Astrocyte of the cerebellum (primary cell): ENCODE measurements at regions not wholly inside any gene's neighbourhood (a gene's known extent, or its start where the extent isn't known, plus 50 kb on each side); places are given as distances from the start of the nearest gene placed in this dataset.

Source experiments
- DNase-seq: peaks from one replicate; pipeline ENCODE4 v3.0.0-alpha.2; 2011; ENCODE audit warnings: low read depth
- H3K4me3 ChIP-seq: 2 replicates; pipeline ENCODE4 v1.5.1; 2011; ENCODE audit warnings: mild to moderate bottlenecking, low read depth, low read length, moderate library complexity
- in situ Hi-C: cut with HindIII; loops from 2 replicates; pipeline ENCODE4 v1.10.0; 2017; ENCODE audit warnings: low sequenced_read_pairs
- TF ChIP-seq, protein P1 (sequence below): IDR thresholded peaks from 2 replicates; pipeline ENCODE4 v1.5.1; 2012; ENCODE audit warnings: low read length, low read depth, moderate library complexity, mild to moderate bottlenecking; ENCODE audit errors: missing control alignments

DNA sequence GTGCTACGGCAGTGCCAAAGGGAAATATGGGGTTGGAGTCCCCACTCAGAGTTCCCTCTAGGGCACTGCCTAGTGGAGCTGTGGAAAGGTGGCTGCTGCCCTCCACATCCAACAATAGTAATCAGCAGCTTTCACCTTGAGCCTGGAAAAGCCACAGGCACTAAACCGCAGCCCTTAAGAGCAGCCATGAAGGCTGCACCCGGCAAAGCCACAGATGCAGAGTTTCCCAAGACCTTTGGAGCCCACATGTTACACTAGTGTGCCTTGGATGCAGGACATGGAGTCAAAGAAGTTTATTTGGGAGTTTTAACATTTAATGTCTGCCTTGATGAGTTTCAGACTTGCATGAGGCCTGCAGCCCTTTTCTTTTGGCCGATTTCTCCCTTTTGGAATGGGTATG, 91.4 kb upstream of the HSF2 start:
- H3K4me3 ChIP-seq, result no peak overlapping the region
- DNase-seq, result no peak
- in situ Hi-C loops, result no loop called here
- TF ChIP-seq, protein P1, sequence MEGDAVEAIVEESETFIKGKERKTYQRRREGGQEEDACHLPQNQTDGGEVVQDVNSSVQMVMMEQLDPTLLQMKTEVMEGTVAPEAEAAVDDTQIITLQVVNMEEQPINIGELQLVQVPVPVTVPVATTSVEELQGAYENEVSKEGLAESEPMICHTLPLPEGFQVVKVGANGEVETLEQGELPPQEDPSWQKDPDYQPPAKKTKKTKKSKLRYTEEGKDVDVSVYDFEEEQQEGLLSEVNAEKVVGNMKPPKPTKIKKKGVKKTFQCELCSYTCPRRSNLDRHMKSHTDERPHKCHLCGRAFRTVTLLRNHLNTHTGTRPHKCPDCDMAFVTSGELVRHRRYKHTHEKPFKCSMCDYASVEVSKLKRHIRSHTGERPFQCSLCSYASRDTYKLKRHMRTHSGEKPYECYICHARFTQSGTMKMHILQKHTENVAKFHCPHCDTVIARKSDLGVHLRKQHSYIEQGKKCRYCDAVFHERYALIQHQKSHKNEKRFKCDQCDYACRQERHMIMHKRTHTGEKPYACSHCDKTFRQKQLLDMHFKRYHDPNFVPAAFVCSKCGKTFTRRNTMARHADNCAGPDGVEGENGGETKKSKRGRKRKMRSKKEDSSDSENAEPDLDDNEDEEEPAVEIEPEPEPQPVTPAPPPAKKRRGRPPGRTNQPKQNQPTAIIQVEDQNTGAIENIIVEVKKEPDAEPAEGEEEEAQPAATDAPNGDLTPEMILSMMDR, result no peak

DNA sequence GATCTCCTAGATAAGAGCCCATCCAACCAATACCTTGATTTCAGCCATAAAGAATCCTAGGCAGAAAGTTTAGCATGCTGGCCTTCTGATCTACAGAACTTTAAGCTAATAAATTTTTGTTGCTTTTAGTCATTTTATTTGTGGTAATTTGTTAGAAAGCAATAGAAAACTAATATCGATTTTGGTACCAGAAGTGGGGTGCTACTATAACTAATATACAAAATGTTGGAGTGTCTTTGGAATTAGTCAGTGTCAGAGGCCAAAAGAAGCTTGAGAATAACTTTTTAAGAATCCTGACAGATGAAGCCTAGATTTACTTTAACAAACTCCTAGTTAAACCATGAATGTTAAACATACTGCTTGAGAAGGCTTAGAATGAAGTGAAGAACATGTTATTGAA, 83.6 kb upstream of the HSF2 start:
- TF ChIP-seq, protein P1, result no peak
- no peak overlapping the region for H3K4me3 ChIP-seq
- in situ Hi-C loops, result no loop called here
- no peak for DNase-seq

DNA sequence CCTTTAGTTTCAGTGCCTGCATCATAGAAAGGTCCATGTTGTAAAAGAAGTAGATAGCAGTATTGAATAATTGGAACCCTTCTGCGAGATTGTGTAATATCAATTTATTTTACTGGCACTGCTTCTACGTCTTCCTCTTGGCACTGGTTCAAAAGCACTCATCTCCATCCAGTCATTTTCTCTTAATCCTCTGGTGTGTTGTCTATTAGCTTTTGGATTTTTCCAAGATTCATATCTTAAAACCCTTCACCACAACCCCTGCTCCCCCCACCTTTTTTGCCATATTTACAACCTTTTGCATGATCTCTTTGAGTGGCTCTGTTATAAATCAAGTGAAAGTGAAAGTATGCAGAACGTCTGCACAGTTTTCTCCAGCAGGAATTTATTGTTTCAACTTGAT, 76.6 kb upstream of the HSF2 start:
- TF ChIP-seq, protein P1, result no peak
- in situ Hi-C loops, result no loop called here
- H3K4me3 ChIP-seq, result peak overlapping the region; percentile 1
- peak; percentile 1 for DNase-seq

DNA sequence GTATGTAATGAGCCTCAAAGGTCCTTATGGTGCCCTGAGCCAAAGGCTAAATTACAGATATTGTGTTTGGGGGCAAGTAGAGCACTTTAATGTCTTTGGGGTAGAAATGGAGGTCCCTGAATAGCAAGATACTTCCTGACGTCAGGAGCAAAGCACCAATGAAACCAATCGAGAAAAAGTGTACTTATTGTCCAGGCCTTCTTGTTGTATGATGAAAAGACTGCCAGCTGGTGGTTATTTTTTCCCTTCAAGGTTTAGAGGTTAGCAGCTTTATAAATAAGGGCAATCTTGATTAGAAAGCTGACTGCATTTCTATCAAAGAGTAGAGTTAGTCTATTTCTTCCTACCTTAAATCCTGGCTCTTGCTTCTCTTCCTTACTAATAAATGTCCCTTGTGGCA, 76.1 kb upstream of the HSF2 start:
- TF ChIP-seq, protein P1, result no peak
- in situ Hi-C loops, result no loop called here
- DNase-seq, result no peak
- no peak overlapping the region for H3K4me3 ChIP-seq

DNA sequence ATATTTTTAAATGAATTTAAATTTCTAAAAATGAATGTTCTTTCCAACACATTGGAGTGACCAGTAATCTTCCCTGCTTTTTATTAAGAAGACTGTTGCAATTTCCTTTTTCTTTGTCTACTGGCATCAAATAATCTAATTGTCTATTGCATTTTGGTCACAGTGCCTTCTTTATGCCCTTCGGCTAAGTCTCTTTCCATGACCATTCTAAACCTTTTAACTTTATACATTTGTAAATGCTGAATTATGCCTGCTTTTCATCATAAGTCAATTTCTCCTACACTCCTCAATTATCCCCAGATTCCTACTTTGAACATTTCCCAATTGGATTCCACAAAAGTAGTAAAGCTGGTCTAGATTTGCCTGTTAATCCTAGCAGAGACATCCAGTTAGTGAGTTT, 69.1 kb upstream of the HSF2 start:
- DNase-seq, result no peak
- in situ Hi-C loops, result no loop called here
- TF ChIP-seq, protein P1, result no peak
- no peak overlapping the region for H3K4me3 ChIP-seq

DNA sequence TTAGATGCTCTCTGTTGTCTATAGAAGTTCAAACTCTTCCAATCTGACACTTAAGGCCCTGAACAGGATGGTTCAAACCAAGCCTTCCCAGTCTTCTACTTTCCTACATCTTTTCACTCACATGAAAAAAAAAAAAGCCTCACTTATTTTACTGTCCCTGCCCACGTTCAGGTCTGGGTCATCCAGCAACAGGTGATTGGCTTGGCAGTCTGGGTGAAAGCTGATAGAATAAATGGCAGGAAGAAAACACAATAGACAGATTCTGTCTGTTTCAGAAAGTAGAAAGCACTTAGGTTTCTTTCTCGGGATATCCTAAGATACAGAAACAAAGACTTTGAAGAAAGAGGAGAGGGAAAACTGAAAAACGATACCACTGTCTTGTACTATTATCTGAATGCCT, 61.8 kb upstream of the HSF2 start:
- in situ Hi-C loops, result no loop called here
- H3K4me3 ChIP-seq, result no peak overlapping the region
- DNase-seq, result no peak
- TF ChIP-seq, protein P1, result no peak

DNA sequence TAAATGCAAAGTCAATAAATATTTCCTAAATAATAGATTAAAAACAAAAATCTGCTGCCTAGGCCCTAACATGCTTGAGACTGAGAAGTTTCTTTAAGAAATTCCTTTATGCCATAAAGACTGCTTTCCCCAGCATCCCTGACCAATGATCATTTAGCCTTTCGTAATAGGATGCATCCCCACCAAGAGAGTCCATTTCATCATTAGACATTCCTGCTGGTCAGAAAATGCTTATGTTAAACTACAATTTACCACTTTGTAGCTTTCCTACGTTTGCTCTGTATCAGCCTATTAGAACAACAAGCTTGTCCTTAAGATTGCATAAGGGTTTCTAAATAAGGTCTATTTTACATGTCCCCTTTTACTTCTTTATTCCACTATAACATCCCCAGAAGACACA, 59.8 kb upstream of the HSF2 start:
- DNase-seq, result no peak
- in situ Hi-C loops, result no loop called here
- TF ChIP-seq, protein P1, result no peak
- H3K4me3 ChIP-seq, result no peak overlapping the region
